Myocyte (in vitro differentiated cells): ENCODE measurements at regions not wholly inside any gene's neighbourhood (a gene's known extent, or its start where the extent isn't known, plus 50 kb on each side); places are given as distances from the start of the nearest gene placed in this dataset.
A peak's percentile ranks its signal among the peaks of the same experiment; 100 is the strongest.

Source experiments
- DNase-seq: peaks from one replicate; pipeline ENCODE4 v3.0.0-alpha.2; 2012; ENCODE audit warnings: low read depth

DNA sequence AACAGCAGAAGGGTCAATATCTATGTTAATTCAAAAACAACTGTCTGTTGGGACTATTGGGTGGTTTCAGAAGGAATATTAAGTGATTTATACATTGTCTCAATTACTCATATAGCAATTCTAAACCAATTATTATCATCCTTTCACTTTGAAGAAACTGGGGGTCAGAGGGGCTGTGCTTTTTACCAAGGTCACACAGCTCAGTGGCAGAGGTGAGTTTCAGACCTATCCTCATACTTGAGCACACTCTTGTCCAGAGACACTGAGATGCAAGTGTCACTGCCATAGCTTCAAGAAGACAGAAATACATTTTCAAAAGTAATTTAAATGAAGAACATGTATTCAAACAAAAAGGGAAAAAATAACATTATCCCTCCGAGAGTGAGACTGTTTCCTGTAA, 195.3 kb downstream of the ARL4A start:
- DNase-seq: no peak

DNA sequence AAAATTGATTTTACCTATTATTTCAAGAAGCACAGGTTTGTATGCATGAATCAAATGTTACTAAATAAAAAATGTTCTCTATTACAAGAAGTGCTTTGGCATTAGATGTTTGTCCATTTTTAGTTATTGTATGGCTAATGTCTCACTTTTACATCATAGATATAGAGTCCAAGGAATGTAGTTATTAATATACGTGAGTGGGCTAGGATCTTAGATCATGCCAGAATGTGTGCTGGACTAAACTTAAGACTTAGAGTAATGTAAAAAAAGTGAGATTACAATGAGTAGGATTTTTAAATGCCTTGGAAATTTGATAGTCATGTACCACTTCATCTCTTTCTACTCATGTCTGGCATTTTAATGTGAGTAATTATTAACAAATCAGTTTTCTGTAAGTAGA, 196.6 kb downstream of the ARL4A start:
- DNase-seq: no peak

GRCh38 chr7:12884856-12885440, 197.5 kb downstream of the ARL4A start:
- no peak for DNase-seq

DNA sequence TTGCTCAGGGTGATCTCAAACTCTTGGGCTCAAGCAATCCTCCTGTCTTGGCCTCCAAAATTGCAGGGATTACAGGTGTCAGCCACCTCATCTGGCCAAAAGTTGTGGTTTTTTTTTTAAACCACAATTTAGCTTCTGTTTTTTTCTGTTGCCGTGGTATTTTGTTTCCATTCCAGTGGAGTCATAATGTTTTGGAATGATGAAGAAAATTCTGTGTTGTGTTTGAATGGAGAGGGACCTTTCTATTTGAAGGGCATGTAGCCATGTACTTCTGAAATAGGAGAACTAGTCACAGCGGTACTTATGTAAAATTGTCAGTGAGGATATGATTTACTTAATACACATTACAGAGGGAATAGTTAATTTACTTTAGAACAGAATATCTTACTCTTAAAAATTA, 201.3 kb downstream of the ARL4A start:
- peak; percentile 64 for DNase-seq

DNA sequence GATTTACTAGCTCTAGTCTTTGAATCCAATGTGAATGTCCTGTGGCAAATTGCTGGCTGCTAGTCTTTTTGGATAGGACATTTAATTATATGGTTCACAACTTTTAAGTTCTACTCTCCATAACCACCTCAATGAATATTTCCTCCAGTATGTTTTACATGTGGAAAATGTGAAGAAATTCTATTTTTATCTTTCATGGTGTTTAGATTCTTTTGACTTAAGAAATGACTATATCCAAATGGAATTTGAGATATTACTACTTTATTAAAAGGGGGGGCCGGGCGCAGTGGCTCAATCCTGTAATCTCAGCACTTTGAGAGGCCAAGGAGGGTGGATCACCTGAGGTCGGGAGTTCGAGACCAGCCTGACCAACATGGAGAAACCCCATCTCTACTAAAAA, 202.0 kb downstream of the ARL4A start:
- DNase-seq: peak; percentile 21

DNA sequence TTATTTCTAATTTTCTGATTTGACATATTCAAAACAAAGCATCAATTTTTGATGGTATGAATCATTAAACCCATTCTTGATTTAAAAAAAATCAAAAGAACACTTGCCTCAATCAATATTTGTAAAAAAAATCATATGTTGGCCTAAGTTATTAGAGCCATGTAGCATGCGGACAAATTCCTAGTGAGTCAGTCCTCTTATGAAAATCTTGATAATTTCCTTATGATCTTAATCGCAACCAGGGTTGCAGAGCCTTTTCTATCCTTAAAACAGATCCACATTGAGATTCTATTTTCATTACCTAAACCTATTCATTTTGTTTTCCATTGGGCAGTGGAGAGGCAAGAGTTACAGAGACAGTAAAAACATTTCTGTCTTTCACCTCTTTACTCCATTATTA, 203.2 kb downstream of the ARL4A start:
- no peak for DNase-seq

GRCh38 chr7:12893292-12893691, 205.9 kb downstream of the ARL4A start:
- DNase-seq: peak; percentile 28

DNA sequence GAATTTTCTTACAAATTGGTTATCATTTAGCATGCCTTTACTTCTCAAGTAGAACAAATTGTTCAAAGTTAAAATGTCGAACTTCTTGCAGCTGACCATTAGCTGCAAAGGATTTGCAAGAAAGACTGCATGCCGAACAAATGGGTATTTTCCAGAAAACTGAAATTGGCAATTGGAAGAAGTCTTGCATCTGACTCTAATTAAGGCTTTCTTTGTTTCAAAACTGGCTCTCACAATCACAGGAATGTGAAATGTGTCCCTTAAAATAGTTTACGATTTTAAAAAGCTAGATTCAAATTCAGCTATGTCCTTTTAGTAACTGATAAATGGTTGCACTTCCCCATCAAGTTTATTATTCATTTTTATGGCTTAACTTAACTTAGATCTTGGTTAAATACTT, 207.9 kb downstream of the ARL4A start:
- DNase-seq: no peak

- no peak for DNase-seq
Observed at GRCh38 chr7:12896316-12896715, 208.9 kb downstream of the ARL4A start.

- DNase-seq: peak; percentile 15
Observed at GRCh38 chr7:12898004-12898403, 210.6 kb downstream of the ARL4A start.

DNA sequence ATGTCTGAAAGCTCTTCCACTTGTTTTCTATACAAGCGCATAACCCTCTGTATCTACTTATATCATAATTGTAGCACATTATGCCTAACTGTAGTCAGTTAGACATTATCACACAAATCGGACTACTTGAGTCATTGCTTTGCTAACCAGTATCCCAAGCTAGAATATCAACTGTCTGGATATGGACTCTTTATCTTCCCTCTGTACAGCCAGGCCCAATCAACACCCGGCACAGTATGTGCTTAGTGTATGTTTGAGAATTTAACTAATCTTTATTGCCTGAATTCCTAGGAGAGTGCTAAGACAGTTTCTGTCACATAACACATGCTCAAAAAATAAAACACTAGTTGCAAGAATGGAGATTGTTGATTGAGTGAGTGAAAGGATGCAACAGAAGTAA, 211.2 kb downstream of the ARL4A start:
- no peak for DNase-seq

- DNase-seq: no peak
Observed at GRCh38 chr7:12905671-12906070, 218.2 kb downstream of the ARL4A start.

GRCh38 chr7:12907774-12908173, 220.3 kb downstream of the ARL4A start:
- no peak for DNase-seq

GRCh38 chr7:12909483-12909882, 222.1 kb downstream of the ARL4A start:
- no peak for DNase-seq

DNA sequence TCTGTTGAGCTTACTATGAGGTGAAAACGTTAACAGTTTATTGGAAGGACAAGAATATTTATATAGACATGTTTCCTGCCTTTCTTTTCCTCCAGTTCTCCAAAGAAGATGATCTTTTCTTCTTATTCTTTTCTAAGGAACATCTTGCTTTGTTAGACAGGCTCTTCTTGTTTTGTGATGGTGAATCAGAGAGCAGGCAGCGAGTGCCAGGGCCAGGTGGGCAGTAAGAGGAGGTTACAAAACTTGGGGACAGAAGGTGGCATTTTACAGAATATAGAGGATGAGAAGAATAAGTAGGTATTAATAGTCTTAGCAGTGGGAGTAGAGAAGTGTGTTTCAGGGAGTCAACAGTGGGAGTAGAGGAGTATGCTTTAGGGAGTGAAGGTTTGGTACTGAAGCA, 223.6 kb downstream of the ARL4A start:
- DNase-seq: no peak

DNA sequence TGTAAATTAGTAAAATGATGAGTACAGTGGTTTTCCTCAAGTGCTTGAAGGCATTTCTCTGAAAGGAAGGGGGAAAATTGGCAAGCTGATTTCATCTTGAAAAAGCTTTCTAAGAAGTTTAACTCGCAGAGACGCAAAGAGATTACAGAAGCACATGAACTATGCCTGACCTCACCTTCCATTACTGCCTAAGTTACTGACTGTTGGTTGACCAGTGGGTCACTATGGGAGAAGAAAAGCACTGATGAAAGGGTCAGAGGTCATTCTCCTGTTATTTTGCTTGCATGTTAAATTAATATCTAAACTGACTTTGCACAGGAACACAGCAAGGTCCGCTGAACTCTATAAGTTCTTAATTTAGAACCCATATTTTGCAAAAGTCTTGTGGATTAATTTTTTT, 225.6 kb downstream of the ARL4A start:
- no peak for DNase-seq

GRCh38 chr7:12917801-12918200, 230.4 kb downstream of the ARL4A start:
- DNase-seq: no peak

GRCh38 chr7:12921751-12922345, 234.4 kb downstream of the ARL4A start:
- DNase-seq: no peak

- DNase-seq: no peak
Observed at GRCh38 chr7:12923971-12924370, 236.5 kb downstream of the ARL4A start.

GRCh38 chr7:12926206-12926605, 238.8 kb downstream of the ARL4A start:
- DNase-seq: no peak

DNA sequence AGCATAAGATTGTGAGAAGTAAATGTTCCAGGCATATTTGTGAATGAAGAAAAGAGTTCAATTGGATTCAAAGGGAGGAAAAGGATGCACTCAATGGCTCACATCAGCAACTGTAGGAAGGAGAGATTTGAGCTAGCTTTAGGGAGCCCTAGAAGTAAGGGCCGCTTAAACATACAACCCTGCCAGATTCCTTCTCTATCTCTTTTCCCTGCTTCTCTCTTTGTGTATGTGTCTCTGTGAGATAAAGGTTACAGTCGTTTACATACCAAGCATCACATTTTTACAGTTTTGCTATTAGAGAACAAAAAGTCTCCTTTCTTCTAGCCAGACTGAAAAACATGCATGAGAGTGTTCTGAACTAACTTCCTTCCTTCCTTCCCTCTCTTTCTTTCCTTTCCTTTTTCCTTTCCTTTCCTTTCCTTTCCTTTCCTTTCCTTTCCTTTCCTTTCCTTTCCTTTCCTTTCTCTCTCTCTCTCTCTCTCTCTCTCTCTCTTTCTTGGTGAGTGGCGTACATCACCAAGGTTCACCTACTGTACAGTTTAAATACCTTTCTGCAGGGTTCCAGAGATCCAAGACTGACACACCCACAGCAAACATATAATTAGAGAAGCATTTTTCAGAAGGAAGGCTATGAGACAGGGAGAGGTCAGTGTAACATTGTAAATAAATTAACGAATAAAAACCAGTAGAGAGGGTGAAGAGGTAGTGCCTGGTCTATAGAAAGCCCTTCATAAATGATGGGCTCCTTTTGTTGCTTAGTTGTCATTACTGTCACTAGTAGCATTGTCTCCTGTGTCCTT, 240.4 kb downstream of the ARL4A start:
- no peak for DNase-seq

GRCh38 chr7:12929476-12930140, 242.2 kb downstream of the ARL4A start:
- DNase-seq: no peak
